ENCODE measurements at regions not wholly inside any gene's neighbourhood (a gene's known extent, or its start where the extent isn't known, plus 50 kb on each side); places are given as distances from the start of the nearest gene placed in this dataset.
A peak's percentile ranks its signal among the peaks of the same experiment; 100 is the strongest.

DNA sequence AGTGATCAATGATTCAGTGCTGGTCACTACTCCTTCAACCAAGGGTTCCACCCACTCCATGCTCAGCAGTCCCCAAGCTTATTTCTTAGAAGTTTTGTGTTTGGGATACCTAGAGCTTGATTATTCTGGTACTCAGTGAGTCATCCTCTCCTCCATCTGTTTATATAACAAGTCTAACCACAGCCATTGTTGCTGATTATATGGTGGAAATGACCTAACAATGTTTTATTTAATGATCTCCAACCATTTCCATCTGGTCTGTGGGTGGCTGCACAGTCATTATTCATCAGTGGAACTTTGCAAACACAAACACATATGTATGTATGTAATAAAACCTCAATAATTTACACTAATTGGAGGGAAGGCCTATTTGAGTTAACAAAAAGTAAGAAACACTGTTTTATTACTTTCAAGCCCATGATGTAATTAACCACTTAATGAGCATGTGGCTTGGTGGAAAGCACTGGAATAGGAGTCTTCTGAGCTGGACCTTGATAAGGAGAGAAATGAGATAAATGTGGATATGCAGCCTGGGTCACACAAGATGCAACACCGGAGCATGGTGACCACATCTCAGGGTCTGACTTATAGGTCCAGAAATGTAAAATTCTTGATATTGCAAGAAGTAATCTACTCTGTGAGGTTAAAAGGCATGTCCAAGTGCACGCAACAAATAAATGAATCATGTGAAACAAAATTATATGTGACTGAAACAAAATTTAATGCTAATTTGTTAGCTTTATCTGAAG lies 99.0 kb upstream of the WLS start:
- ATAC-seq (ENCODE audit: insufficient read depth, low FRiP score) (peak; percentile 34), DNase-seq (no peak)
- TF ChIP-seq, protein P1, sequence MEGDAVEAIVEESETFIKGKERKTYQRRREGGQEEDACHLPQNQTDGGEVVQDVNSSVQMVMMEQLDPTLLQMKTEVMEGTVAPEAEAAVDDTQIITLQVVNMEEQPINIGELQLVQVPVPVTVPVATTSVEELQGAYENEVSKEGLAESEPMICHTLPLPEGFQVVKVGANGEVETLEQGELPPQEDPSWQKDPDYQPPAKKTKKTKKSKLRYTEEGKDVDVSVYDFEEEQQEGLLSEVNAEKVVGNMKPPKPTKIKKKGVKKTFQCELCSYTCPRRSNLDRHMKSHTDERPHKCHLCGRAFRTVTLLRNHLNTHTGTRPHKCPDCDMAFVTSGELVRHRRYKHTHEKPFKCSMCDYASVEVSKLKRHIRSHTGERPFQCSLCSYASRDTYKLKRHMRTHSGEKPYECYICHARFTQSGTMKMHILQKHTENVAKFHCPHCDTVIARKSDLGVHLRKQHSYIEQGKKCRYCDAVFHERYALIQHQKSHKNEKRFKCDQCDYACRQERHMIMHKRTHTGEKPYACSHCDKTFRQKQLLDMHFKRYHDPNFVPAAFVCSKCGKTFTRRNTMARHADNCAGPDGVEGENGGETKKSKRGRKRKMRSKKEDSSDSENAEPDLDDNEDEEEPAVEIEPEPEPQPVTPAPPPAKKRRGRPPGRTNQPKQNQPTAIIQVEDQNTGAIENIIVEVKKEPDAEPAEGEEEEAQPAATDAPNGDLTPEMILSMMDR (IDR thresholded peaks at IDR 0.05; ENCODE audit: control extremely low read depth, extremely low read depth) = no peak
- Histone ChIP-seq H3K27ac (ENCODE audit: low read depth in 1 of 2, low read length in 1 of 2) (no peak overlapping the region), H3K4me1 (ENCODE audit: control insufficient read depth in 5 of 5, insufficient read depth in 5 of 5, low read length in 5 of 5) (no peaks in the 10 kb centered on the region), H3K36me3 (ENCODE audit: control insufficient read depth in 4 of 4, insufficient read depth in 4 of 4, low read length in 4 of 4) (no peaks in the 10 kb centered on the region), H3K9me3 (ENCODE audit: control insufficient read depth in 4 of 4, insufficient read depth in 3 of 4, low read length in 3 of 4) (no peaks in the 10 kb centered on the region), H3K9ac (ENCODE audit: insufficient read depth in 1 of 2, low read length in 2 of 2) (no peak overlapping the region), H3K27me3 (ENCODE audit: control insufficient read depth in 3 of 3, insufficient read depth in 3 of 3, low read length in 2 of 3) (no peaks in the 10 kb centered on the region), H3K4me3 (no peak overlapping the region)
- 95 to 98% methylated on average over 2 of the region's 2 CpGs for WGBS, 2 donors

DNA sequence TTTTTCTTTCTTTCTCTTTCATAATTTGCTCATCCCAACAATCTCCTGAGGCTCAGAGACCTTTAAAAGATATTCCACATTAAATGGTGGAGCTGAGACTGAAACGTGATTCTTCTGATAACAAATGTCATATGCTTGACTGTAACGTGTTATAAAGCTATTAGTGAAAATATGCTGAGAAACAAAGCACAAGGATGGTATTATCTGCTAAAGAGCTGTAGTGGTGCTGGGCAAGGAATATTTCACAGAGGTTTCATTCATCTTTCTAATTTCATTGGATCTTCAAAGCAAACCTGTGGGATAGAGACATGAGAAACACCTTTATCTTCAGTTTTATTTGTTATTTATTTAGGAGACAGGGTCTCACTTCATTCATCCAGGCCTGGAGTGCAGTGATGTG lies 98.1 kb upstream of the WLS start:
- no peak for ATAC-seq (ENCODE audit: insufficient read depth, low FRiP score)
- no peak overlapping the region for H3K9ac ChIP-seq (ENCODE audit: insufficient read depth in 1 of 2, low read length in 2 of 2)
- H3K27me3 ChIP-seq (ENCODE audit: control insufficient read depth in 3 of 3, insufficient read depth in 3 of 3, low read length in 2 of 3) = no peaks in the 10 kb centered on the region
- no peaks in the 10 kb centered on the region for H3K4me1 ChIP-seq (ENCODE audit: control insufficient read depth in 5 of 5, insufficient read depth in 5 of 5, low read length in 5 of 5)
- DNase-seq = no peak
- no peak overlapping the region for H3K27ac ChIP-seq (ENCODE audit: low read depth in 1 of 2, low read length in 1 of 2)
- no peaks in the 10 kb centered on the region for H3K9me3 ChIP-seq (ENCODE audit: control insufficient read depth in 4 of 4, insufficient read depth in 3 of 4, low read length in 3 of 4)
- TF ChIP-seq, protein P1 (IDR thresholded peaks at IDR 0.05; ENCODE audit: control extremely low read depth, extremely low read depth) = no peak
- no peak overlapping the region for H3K4me3 ChIP-seq
- no peaks in the 10 kb centered on the region for H3K36me3 ChIP-seq (ENCODE audit: control insufficient read depth in 4 of 4, insufficient read depth in 4 of 4, low read length in 4 of 4)
- 58 to 82% methylated on average over 2 of the region's 2 CpGs for WGBS, 2 donors

DNA sequence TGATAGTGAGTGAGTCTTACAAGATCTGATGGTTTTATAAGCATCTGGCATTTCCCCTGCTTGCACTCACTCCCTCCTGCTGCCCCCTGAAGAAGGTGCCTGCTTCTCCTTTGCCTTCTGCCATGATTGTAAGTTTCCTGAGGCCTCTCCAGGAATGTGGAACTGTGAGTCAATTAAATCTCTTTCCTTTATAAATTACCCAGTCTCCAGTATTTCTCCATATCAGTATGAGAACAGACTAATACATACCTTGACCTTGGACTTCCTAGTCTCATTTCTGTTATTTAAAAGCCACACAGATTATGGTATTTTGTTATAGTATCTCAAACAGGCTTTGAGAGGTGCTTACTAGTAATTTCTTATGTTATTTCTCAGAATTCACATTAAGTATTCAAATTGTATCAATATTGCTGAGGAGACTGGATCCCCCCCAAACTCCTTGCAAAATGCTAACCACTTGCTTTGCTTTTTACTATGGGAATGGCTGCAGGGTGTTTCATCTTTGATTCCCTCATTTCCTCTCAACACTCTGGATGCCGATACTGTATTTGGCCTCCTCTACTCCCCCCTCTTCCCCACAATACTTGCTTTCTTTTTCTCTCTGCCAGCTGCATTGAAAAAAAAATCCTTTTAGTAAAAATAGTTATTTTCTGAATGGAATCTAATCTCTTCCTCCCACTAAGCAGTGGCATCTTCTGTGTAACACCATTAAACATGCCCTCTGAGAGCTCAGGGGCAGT lies 96.9 kb upstream of the WLS start:
- WGBS, 2 donors = 56 to 68% methylated on average over 1 of the region's 1 CpG
- H3K4me1 ChIP-seq (ENCODE audit: control insufficient read depth in 5 of 5, insufficient read depth in 5 of 5, low read length in 5 of 5) = no peaks in the 10 kb centered on the region

More for the DNA sequence above, 96.9 kb upstream of the WLS start:
- TF ChIP-seq, protein P1 (IDR thresholded peaks at IDR 0.05; ENCODE audit: control extremely low read depth, extremely low read depth) = no peak
- Histone ChIP-seq H3K9me3 (ENCODE audit: control insufficient read depth in 4 of 4, insufficient read depth in 3 of 4, low read length in 3 of 4) (no peaks in the 10 kb centered on the region), H3K9ac (ENCODE audit: insufficient read depth in 1 of 2, low read length in 2 of 2) (no peak overlapping the region), H3K27ac (ENCODE audit: low read depth in 1 of 2, low read length in 1 of 2) (no peak overlapping the region), H3K27me3 (ENCODE audit: control insufficient read depth in 3 of 3, insufficient read depth in 3 of 3, low read length in 2 of 3) (no peaks in the 10 kb centered on the region), H3K36me3 (ENCODE audit: control insufficient read depth in 4 of 4, insufficient read depth in 4 of 4, low read length in 4 of 4) (no peaks in the 10 kb centered on the region), H3K4me3 (no peak overlapping the region)
- DNase-seq (peak in 1 of 3 donors; percentile 9), ATAC-seq (ENCODE audit: insufficient read depth, low FRiP score) (no peak)

All from lung (tissue), 11 donors.